ENCODE measurements at regions not wholly inside any gene's neighbourhood (a gene's known extent, or its start where the extent isn't known, plus 50 kb on each side); places are given as distances from the start of the nearest gene placed in this dataset.

DNA sequence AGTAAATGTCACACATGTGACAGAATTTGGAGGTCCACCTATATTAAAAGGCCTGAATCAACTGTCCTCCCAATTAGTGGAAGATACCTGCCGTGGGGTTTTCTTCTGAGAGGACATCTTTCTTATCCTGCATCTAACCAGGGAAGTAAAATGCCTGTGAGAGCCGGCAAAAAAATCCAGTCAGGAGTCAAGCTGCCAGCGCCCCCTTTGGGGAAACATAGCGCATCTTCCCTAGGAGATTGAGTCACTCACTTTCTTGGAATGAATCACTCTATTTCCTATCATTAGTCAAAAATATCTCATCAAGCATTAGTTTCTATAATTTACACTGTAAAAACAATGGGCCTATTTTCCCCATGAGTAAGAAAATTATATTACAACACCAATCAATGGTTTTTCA is 66.4 kb upstream of the ANK3 start:
- no peaks in the 10 kb centered on the region for H3K36me3 ChIP-seq (ENCODE audit: control insufficient read depth, insufficient read depth, low read length)
- H3K27me3 ChIP-seq (ENCODE audit: control insufficient read depth, insufficient read depth, low read length) = no peaks in the 10 kb centered on the region
- H3K4me2 ChIP-seq (ENCODE audit: low read length) = no peak overlapping the region
- no peaks in the 10 kb centered on the region for H3K79me2 ChIP-seq
- no peaks in the 10 kb centered on the region for H3K4me1 ChIP-seq
- H3K4me3 ChIP-seq (ENCODE audit: low read depth, low read length) = no peak overlapping the region
- no peaks in the 10 kb centered on the region for H3K9me3 ChIP-seq (ENCODE audit: control insufficient read depth, low read length)
- H2AFZ ChIP-seq = no peak overlapping the region
- TF ChIP-seq, protein P1, sequence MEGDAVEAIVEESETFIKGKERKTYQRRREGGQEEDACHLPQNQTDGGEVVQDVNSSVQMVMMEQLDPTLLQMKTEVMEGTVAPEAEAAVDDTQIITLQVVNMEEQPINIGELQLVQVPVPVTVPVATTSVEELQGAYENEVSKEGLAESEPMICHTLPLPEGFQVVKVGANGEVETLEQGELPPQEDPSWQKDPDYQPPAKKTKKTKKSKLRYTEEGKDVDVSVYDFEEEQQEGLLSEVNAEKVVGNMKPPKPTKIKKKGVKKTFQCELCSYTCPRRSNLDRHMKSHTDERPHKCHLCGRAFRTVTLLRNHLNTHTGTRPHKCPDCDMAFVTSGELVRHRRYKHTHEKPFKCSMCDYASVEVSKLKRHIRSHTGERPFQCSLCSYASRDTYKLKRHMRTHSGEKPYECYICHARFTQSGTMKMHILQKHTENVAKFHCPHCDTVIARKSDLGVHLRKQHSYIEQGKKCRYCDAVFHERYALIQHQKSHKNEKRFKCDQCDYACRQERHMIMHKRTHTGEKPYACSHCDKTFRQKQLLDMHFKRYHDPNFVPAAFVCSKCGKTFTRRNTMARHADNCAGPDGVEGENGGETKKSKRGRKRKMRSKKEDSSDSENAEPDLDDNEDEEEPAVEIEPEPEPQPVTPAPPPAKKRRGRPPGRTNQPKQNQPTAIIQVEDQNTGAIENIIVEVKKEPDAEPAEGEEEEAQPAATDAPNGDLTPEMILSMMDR (IDR thresholded peaks at IDR 0.05) = no peak
- no peak overlapping the region for H3K27ac ChIP-seq
- no peak overlapping the region for H3K9ac ChIP-seq

- no peak overlapping the region for H2AFZ ChIP-seq
- H3K4me2 ChIP-seq (ENCODE audit: low read length) = no peak overlapping the region
- no peaks in the 10 kb centered on the region for H3K27me3 ChIP-seq (ENCODE audit: control insufficient read depth, insufficient read depth, low read length)
- TF ChIP-seq, protein P1 (IDR thresholded peaks at IDR 0.05) = no peak
- no peak overlapping the region for H3K4me3 ChIP-seq (ENCODE audit: low read depth, low read length)
- no peaks in the 10 kb centered on the region for H3K9me3 ChIP-seq (ENCODE audit: control insufficient read depth, low read length)
- H3K27ac ChIP-seq = no peak overlapping the region
- no peaks in the 10 kb centered on the region for H3K79me2 ChIP-seq
- H3K36me3 ChIP-seq (ENCODE audit: control insufficient read depth, insufficient read depth, low read length) = no peaks in the 10 kb centered on the region
- H3K9ac ChIP-seq = no peak overlapping the region
- no peaks in the 10 kb centered on the region for H3K4me1 ChIP-seq
Measured at GRCh38 chr10:60454336-60454735, 64.7 kb upstream of the ANK3 start.

- TF ChIP-seq, protein P1 (IDR thresholded peaks at IDR 0.05) = no peak
Measured at GRCh38 chr10:60453036-60453435, 63.4 kb upstream of the ANK3 start.

DNA sequence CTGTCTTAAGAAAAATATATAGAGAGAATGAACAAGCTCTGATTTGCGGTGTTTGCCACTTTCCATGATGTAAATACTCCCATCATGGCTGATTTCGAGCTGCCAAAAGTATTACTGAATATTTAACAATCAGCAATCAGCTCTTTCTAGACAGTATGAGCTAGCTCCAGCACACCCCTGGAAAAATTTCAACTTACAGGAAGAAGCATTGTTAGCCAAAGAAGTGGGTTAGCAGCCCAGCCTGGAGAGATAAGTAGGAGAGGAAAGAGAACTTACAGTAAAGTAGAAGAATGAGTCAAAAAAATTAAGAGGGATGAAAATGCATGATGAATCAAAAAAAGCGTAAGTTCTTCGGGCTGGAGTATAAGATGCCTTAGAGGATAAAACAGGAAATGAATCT is 60.6 kb upstream of the ANK3 start:
- H2AFZ ChIP-seq = no peak overlapping the region
- no peaks in the 10 kb centered on the region for H3K4me1 ChIP-seq
- no peaks in the 10 kb centered on the region for H3K27me3 ChIP-seq (ENCODE audit: control insufficient read depth, insufficient read depth, low read length)
- no peaks in the 10 kb centered on the region for H3K9me3 ChIP-seq (ENCODE audit: control insufficient read depth, low read length)
- H3K27ac ChIP-seq = no peak overlapping the region
- H3K4me2 ChIP-seq (ENCODE audit: low read length) = no peak overlapping the region
- no peaks in the 10 kb centered on the region for H3K36me3 ChIP-seq (ENCODE audit: control insufficient read depth, insufficient read depth, low read length)
- no peak overlapping the region for H3K4me3 ChIP-seq (ENCODE audit: low read depth, low read length)
- no peak overlapping the region for H3K9ac ChIP-seq
- no peaks in the 10 kb centered on the region for H3K79me2 ChIP-seq
- TF ChIP-seq, protein P1 (IDR thresholded peaks at IDR 0.05) = no peak

More at GRCh38 chr10:60453036-60453435, 63.4 kb upstream of the ANK3 start:
- Histone ChIP-seq H3K79me2 (no peaks in the 10 kb centered on the region), H3K27ac (no peak overlapping the region), H3K9me3 (ENCODE audit: control insufficient read depth, low read length) (no peaks in the 10 kb centered on the region), H3K9ac (no peak overlapping the region), H2AFZ (no peak overlapping the region), H3K27me3 (ENCODE audit: control insufficient read depth, insufficient read depth, low read length) (no peaks in the 10 kb centered on the region), H3K36me3 (ENCODE audit: control insufficient read depth, insufficient read depth, low read length) (no peaks in the 10 kb centered on the region), H3K4me3 (ENCODE audit: low read depth, low read length) (no peak overlapping the region), H3K4me1 (no peaks in the 10 kb centered on the region), H3K4me2 (ENCODE audit: low read length) (no peak overlapping the region)

DNA sequence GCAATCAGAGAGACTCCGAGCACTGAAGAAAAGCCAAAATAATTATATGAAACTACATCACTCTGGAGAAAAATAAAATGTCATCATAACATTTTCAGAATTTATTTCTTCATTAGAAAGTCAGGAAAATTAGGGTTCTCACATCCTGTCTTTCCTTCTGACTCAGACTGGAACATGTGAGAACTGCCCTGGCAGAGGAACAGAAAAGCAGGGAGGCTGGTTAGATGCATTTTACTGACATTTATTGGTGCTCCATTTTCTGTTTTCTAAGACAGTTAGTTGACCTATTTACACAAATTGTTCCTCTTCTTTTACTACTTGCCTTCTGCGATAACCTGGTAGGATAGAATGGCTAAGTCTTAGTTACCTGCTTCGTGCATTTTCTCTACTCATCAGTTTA is 58.6 kb upstream of the ANK3 start:
- Histone ChIP-seq H2AFZ (no peak overlapping the region), H3K9me3 (ENCODE audit: control insufficient read depth, low read length) (no peaks in the 10 kb centered on the region), H3K27ac (no peak overlapping the region), H3K4me2 (ENCODE audit: low read length) (no peak overlapping the region), H3K4me1 (no peaks in the 10 kb centered on the region), H3K27me3 (ENCODE audit: control insufficient read depth, insufficient read depth, low read length) (no peaks in the 10 kb centered on the region), H3K36me3 (ENCODE audit: control insufficient read depth, insufficient read depth, low read length) (no peaks in the 10 kb centered on the region), H3K79me2 (no peaks in the 10 kb centered on the region), H3K9ac (no peak overlapping the region), H3K4me3 (ENCODE audit: low read depth, low read length) (no peak overlapping the region)
- TF ChIP-seq, protein P1 (IDR thresholded peaks at IDR 0.05) = no peak
